ENCODE measurements at regions not wholly inside any gene's neighbourhood (a gene's known extent, or its start where the extent isn't known, plus 50 kb on each side); places are given as distances from the start of the nearest gene placed in this dataset.

- intact Hi-C loops (cut with DNase I), result no loop called here
- H3K4me3 ChIP-seq, result no peak overlapping the region
- H3K36me3 ChIP-seq, result no peaks in the 10 kb centered on the region
- TF ChIP-seq CTCF (IDR thresholded peaks at IDR 0.05), result no peak
- no peak for TF ChIP-seq EP300 (IDR thresholded peaks at IDR 0.05)
- TF ChIP-seq POLR2A (IDR thresholded peaks at IDR 0.05; ENCODE audit: low read depth), result no peak
- no peak for TF ChIP-seq POLR2AphosphoS5 (IDR thresholded peaks at IDR 0.05)
- DNase-seq (ENCODE audit: extremely low spot score), result peak; percentile 57
- 54% methylated on average over 6 of the region's 6 CpGs for WGBS
- H3K4me1 ChIP-seq, result no peaks in the 10 kb centered on the region
- H3K9me3 ChIP-seq, result no peaks in the 10 kb centered on the region
- H3K27me3 ChIP-seq, result no peaks in the 10 kb centered on the region
- H3K27ac ChIP-seq (replicated peaks in 1 of 4), result no peak overlapping the region
Measured at GRCh38 chr15:87219650-87220615, 1036.6 kb downstream of the NTRK3 start.

GRCh38 chr15:87215100-87215499 is 1041.4 kb downstream of the NTRK3 start:
- no peak for TF ChIP-seq POLR2A (IDR thresholded peaks at IDR 0.05; ENCODE audit: low read depth)
- TF ChIP-seq POLR2AphosphoS5 (IDR thresholded peaks at IDR 0.05), result no peak
- no peak for TF ChIP-seq CTCF (IDR thresholded peaks at IDR 0.05)
- no peak for TF ChIP-seq EP300 (IDR thresholded peaks at IDR 0.05)
- intact Hi-C loops (cut with DNase I), result no loop called here
- DNase-seq (ENCODE audit: extremely low spot score), result peak; percentile 77
- no peaks in the 10 kb centered on the region for H3K36me3 ChIP-seq
- no peaks in the 10 kb centered on the region for H3K27me3 ChIP-seq
- no peaks in the 10 kb centered on the region for H3K9me3 ChIP-seq
- H3K4me3 ChIP-seq, result no peak overlapping the region
- H3K27ac ChIP-seq (replicated peaks in 1 of 4), result no peak overlapping the region
- peaks cover 0 to 6% (median 5%) of the 10 kb centered on the region in 4 donors for H3K4me1 ChIP-seq
- 100% methylated on average over 1 of the region's 1 CpG for WGBS

GRCh38 chr15:87213626-87214025 is 1042.9 kb downstream of the NTRK3 start:
- H3K4me3 ChIP-seq, result no peak overlapping the region
- intact Hi-C loops (cut with DNase I), result no loop called here
- no peaks in the 10 kb centered on the region for H3K27me3 ChIP-seq
- no peak for DNase-seq (ENCODE audit: extremely low spot score)
- H3K27ac ChIP-seq (replicated peaks in 1 of 4), result no peak overlapping the region
- H3K4me1 ChIP-seq, result peaks cover 0 to 6% (median 5%) of the 10 kb centered on the region in 4 donors
- no peak for TF ChIP-seq CTCF (IDR thresholded peaks at IDR 0.05)
- 58% methylated on average over 6 of the region's 6 CpGs for WGBS
- no peaks in the 10 kb centered on the region for H3K9me3 ChIP-seq
- no peaks in the 10 kb centered on the region for H3K36me3 ChIP-seq

GRCh38 chr15:87212041-87212440 is 1044.5 kb downstream of the NTRK3 start:
- 86% methylated on average over 4 of the region's 4 CpGs for WGBS
- intact Hi-C loops (cut with DNase I), result no loop called here
- TF ChIP-seq POLR2AphosphoS5 (IDR thresholded peaks at IDR 0.05) (no peak), CTCF (IDR thresholded peaks at IDR 0.05) (no peak), POLR2A (IDR thresholded peaks at IDR 0.05; ENCODE audit: low read depth) (no peak), EP300 (IDR thresholded peaks at IDR 0.05) (no peak)

More at GRCh38 chr15:87212041-87212440, 1044.5 kb downstream of the NTRK3 start:
- DNase-seq (ENCODE audit: extremely low spot score), result peak; percentile 21
- H3K4me1 ChIP-seq, result peaks cover 0 to 6% (median 5%) of the 10 kb centered on the region in 4 donors
- no peaks in the 10 kb centered on the region for H3K36me3 ChIP-seq
- no peaks in the 10 kb centered on the region for H3K9me3 ChIP-seq
- H3K27me3 ChIP-seq, result no peaks in the 10 kb centered on the region
- no peak overlapping the region for H3K4me3 ChIP-seq
- H3K27ac ChIP-seq (replicated peaks in 1 of 4), result no peak overlapping the region
